ENCODE measurements at regions not wholly inside any gene's neighbourhood (a gene's known extent, or its start where the extent isn't known, plus 50 kb on each side); places are given as distances from the start of the nearest gene placed in this dataset.

DNA sequence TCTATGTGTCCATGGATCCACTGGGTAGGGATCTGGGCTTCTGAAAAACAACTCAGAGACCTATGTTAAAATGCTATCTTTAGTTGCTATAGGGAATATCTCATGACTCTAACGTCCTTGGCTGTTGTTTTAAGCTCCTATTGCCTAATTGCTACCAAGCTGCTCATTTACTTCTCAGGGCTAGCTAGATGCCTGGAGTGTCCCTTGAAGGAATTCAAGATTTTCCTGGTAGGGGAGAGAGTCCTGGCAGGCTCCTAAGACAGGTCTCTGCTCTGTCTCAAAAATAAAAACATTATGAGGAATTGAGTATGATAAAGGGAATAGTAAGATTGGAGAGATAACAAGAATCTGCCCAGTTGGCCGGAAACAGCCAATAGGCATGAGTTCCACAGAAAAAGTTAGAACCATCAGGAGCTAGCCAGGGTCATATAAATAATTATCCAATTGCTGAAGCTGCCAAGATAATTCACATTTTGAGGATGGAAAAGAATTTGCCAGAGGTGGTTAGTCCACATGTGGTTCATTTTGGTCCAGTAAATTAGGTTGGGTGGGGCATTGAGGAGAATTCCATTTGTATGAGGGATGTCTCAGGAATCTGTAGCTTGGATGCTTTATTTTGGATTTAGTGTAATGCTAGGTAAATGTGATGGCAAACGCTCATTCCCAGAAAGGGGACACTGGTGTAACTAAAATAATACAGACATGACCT is 362.7 kb upstream of the VSTM2A start:
- FAIRE-seq = no peak
- 84% methylated on average over 3 of the region's 3 CpGs; no CpG with 5 or more reads in 1 of the 2 experiments for WGBS, 2 experiments (ENCODE audit: extremely low coverage in 1 of 2, insufficient coverage in 1 of 2, insufficient read length in 1 of 2, insufficient replicate concordance in 2 of 2, low coverage in 1 of 2, low lambda C conversion rate in 2 of 2, missing lambda C conversion rate in 1 of 2)
- no peak overlapping the region for H2BK12ac ChIP-seq (ENCODE audit: low read depth, low read length)
- TF ChIP-seq RFX5 (IDR thresholded peaks at IDR 0.05; ENCODE audit: borderline replicate concordance, low read depth, low read length) (no peak), NRF1 (IDR thresholded peaks at IDR 0.05; ENCODE audit: low read depth, low read length) (no peak), TBP (IDR thresholded peaks at IDR 0.05; ENCODE audit: low read depth, low read length) (no peak), BCL11A (IDR thresholded peaks at IDR 0.05; ENCODE audit: low read depth in 2 of 2, low read length in 2 of 2) (no peak), SIRT6 (IDR thresholded peaks at IDR 0.05; ENCODE audit: low read length) (no peak), POU5F1 (IDR thresholded peaks at IDR 0.05; ENCODE audit: low read depth, low read length) (no peak), CHD1 (IDR thresholded peaks at IDR 0.05; ENCODE audit: low read depth, low read length) (no peak), RNF2 (IDR thresholded peaks at IDR 0.05; ENCODE audit: borderline replicate concordance, low read depth, low read length, missing control alignments, poor library complexity, severe bottlenecking) (no peak), BRCA1 (IDR thresholded peaks at IDR 0.05; ENCODE audit: low read depth, low read length) (no peak), MAFK (IDR thresholded peaks at IDR 0.05; ENCODE audit: low read depth, low read length) (no peak), SP4 (IDR thresholded peaks at IDR 0.05; ENCODE audit: low read length) (no peak), TEAD4 (IDR thresholded peaks at IDR 0.05; ENCODE audit: low read depth, low read length) (no peak)
- TF ChIP-seq, protein P1, sequence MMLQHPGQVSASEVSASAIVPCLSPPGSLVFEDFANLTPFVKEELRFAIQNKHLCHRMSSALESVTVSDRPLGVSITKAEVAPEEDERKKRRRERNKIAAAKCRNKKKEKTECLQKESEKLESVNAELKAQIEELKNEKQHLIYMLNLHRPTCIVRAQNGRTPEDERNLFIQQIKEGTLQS (IDR thresholded peaks at IDR 0.05; ENCODE audit: insufficient read depth, low read depth, low read length) = no peak

More for the DNA sequence above, 362.7 kb upstream of the VSTM2A start:
- Histone ChIP-seq H3K79me2 (ENCODE audit: control insufficient read depth in 1 of 2, insufficient read depth in 2 of 2, low read length in 2 of 2) (no peaks in the 10 kb centered on the region), H3K23me2 (ENCODE audit: low read depth, low read length) (no peaks in the 10 kb centered on the region), H4K8ac (ENCODE audit: extremely low read depth, insufficient read depth, low read length) (no peak overlapping the region), H3K27ac (ENCODE audit: low read depth, low read length) (no peak overlapping the region), H3K14ac (ENCODE audit: insufficient read length) (no peak overlapping the region), H3K9ac (replicated peaks in 1 of 4; ENCODE audit: extremely low read depth in 1 of 4, low read depth in 3 of 4, low read length in 3 of 4) (no peak overlapping the region), H2BK20ac (ENCODE audit: low read length) (no peak overlapping the region), H3K4me2 (ENCODE audit: insufficient read depth in 1 of 2, low read depth in 2 of 2, low read length in 2 of 2) (no peak overlapping the region), H3K4me3 (ENCODE audit: extremely low read depth in 1 of 4, insufficient read depth in 2 of 4, low read depth in 3 of 4, low read length in 4 of 4) (no peak overlapping the region), H3K79me1 (ENCODE audit: low read depth, low read length) (no peaks in the 10 kb centered on the region), H4K20me1 (replicated peaks in 1 of 2; ENCODE audit: control insufficient read depth in 1 of 2, insufficient read depth in 2 of 2, low read length in 2 of 2) (no peaks in the 10 kb centered on the region), H4K5ac (ENCODE audit: insufficient read length, low read depth, low read length) (no peak overlapping the region), H2BK120ac (replicated peaks; ENCODE audit: low read depth, low read length) (no peak overlapping the region), H3K27me3 (replicated peaks in 1 of 4; ENCODE audit: control insufficient read depth in 3 of 4, extremely low read depth in 1 of 4, insufficient read depth in 3 of 4, low read length in 3 of 4) (no peaks in the 10 kb centered on the region), H3K4ac (replicated peaks; ENCODE audit: insufficient read length, low read depth, low read length) (no peak overlapping the region), H3K23ac (ENCODE audit: insufficient read length) (no peak overlapping the region), H3K56ac (replicated peaks; ENCODE audit: insufficient read length, low read depth, low read length) (no peak overlapping the region), H2BK5ac (ENCODE audit: low read depth, low read length) (no peak overlapping the region), H2AK5ac (ENCODE audit: low read depth, low read length) (no peak overlapping the region), H3K4me1 (replicated peaks in 1 of 4; ENCODE audit: control insufficient read depth in 3 of 4, insufficient read depth in 4 of 4, low read length in 3 of 4) (peaks cover 0 to 4% (median under 1%) of the 10 kb centered on the region in 4 experiments; a peak in 1 of 7 replicates), H2AFZ (ENCODE audit: low read length) (no peak overlapping the region), H3K36me3 (ENCODE audit: control insufficient read depth in 2 of 4, insufficient read depth in 4 of 4, low read length in 3 of 4) (no peaks in the 10 kb centered on the region), H3K9me3 (ENCODE audit: insufficient read depth in 2 of 2, low read depth in 1 of 2, low read length in 1 of 2) (no peaks in the 10 kb centered on the region), H4K91ac (replicated peaks; ENCODE audit: insufficient read length, low read length) (no peak overlapping the region), H2BK15ac (ENCODE audit: low read length) (no peak overlapping the region), H3K18ac (ENCODE audit: extremely low read depth, low read length) (no peak overlapping the region)
- DNase-seq (ENCODE audit: low read depth in 1 of 2, low spot score in 2 of 2) = no peak
- POLR2A ChIA-PET (ENCODE audit: partially characterized antibody) = no interaction called here
- CTCF ChIA-PET (ENCODE audit: partially characterized antibody) = no interaction called here

Data from H1 (cell line).